OCI-LY7 (cell line): ENCODE measurements at regions not wholly inside any gene's neighbourhood (a gene's known extent, or its start where the extent isn't known, plus 50 kb on each side); places are given as distances from the start of the nearest gene placed in this dataset.
"Not testable (repeated sequence)": the region's sequence is repeated elsewhere in the genome, so short reads cannot be mapped to it uniquely, and the experiment has no call there.

Experiments used
- BruUV-seq: library from RNA; stranded (reverse); fragments of 400-500 nt; replicated peaks from 2 replicates; lab custom pipeline; 2021; lab: Mats Ljungman, UMichigan
- CTCF ChIA-PET: fragments of 300-600 bp; sonication (Branson Sonifier 250); formaldehyde crosslinking; loops from one replicate; lab custom pipeline; 2022; ENCODE audit warnings: antibody characterized with exemption; ENCODE audit not compliant: unreplicated experiment; lab: Charles Lee
- POLR2A ChIA-PET: fragments of 300-600 bp; sonication (Branson Sonifier 250); formaldehyde crosslinking; loops from one replicate; lab custom pipeline; 2022; ENCODE audit warnings: antibody characterized with exemption; lab: Charles Lee
- DNase-seq: peaks from one replicate; pipeline ENCODE4 v3.0.0-alpha.2; 2015; ENCODE audit warnings: low spot score
- H2AFZ ChIP-seq: fragments of 200-600 bp; sonication (generic), shearing (Covaris generic); 2 replicates; pipeline ENCODE4 v1.6.1; 2014; ENCODE audit warnings: mild to moderate bottlenecking, antibody characterized with exemption, low read length, moderate library complexity
- H3K27ac ChIP-seq: fragments of 200-600 bp; sonication (generic); 2 replicates; pipeline ENCODE4 v1.5.1; 2014; ENCODE audit warnings: mixed run types, low read depth, mild to moderate bottlenecking, moderate library complexity, low read length, inconsistent platforms; ENCODE audit not compliant: poor library complexity, severe bottlenecking
- H3K36me3 ChIP-seq: fragments of 200-600 bp; sonication (generic); 2 replicates; pipeline ENCODE4 v1.6.1; 2014; ENCODE audit warnings: mild to moderate bottlenecking, antibody characterized with exemption, low read length, moderate library complexity, mixed read lengths; ENCODE audit not compliant: insufficient read depth
- H3K4me1 ChIP-seq: fragments of 200-600 bp; sonication (generic); 2 replicates; pipeline ENCODE4 v1.5.1; 2014; ENCODE audit warnings: mild to moderate bottlenecking, low read length; ENCODE audit not compliant: insufficient read depth, poor library complexity, severe bottlenecking
- H3K4me2 ChIP-seq: fragments of 200-600 bp; sonication (generic); 2 replicates; pipeline ENCODE4 v1.6.1; 2014; ENCODE audit warnings: mild to moderate bottlenecking, low read length
- H3K4me3 ChIP-seq: fragments of 200-600 bp; sonication (generic); 2 replicates; pipeline ENCODE4 v1.5.1; 2014; ENCODE audit warnings: mild to moderate bottlenecking, low read depth, low read length; ENCODE audit not compliant: poor library complexity, severe bottlenecking
- H3K79me2 ChIP-seq: fragments of 200-600 bp; sonication (generic); 2 replicates; pipeline ENCODE4 v1.6.1; 2016; ENCODE audit warnings: low read depth, mild to moderate bottlenecking, low read length, moderate library complexity, mixed read lengths; ENCODE audit not compliant: insufficient read depth
- H3K9me2 ChIP-seq: fragments of 200-600 bp; sonication (generic); 2 replicates; pipeline ENCODE4 v1.6.1; 2016; ENCODE audit warnings: mild to moderate bottlenecking, low read length, mixed read lengths; ENCODE audit not compliant: insufficient read depth
- H3K9me3 ChIP-seq: fragments of 200-600 bp; sonication (generic); 2 replicates; pipeline ENCODE4 v1.6.1; 2014; ENCODE audit warnings: mild to moderate bottlenecking, mixed run types, low read length, mixed read lengths
- H4K20me1 ChIP-seq: fragments of 200-600 bp; sonication (generic); 2 replicates; pipeline ENCODE4 v1.6.1; 2014; ENCODE audit warnings: mild to moderate bottlenecking, antibody characterized with exemption, low read length, moderate library complexity, mixed read lengths; ENCODE audit not compliant: insufficient read depth
- EZH2phosphoT487 ChIP-seq: fragments of 200-600 bp; sonication (generic); IDR thresholded peaks from 2 replicates; pipeline ENCODE4 v1.6.1; 2018; ENCODE audit warnings: low read depth, borderline replicate concordance, mild to moderate bottlenecking, mixed run types, antibody characterized with exemption, low read length, moderate library complexity, mixed read lengths
- intact Hi-C: fragments of 100-400 bp; cut with micrococcal nuclease; formaldehyde crosslinking; loops from one replicate; pipeline ENCODE4 v1.10.0; 2022; ENCODE audit not compliant: unreplicated experiment
- TF ChIP-seq, protein P1 (sequence below): fragments of 200-600 bp; sonication (generic); conservative IDR thresholded peaks from 2 replicates; pipeline ENCODE4 v1.5.1; 2014; ENCODE audit warnings: mild to moderate bottlenecking, antibody characterized with exemption, low read length, moderate library complexity, mixed read lengths

DNA sequence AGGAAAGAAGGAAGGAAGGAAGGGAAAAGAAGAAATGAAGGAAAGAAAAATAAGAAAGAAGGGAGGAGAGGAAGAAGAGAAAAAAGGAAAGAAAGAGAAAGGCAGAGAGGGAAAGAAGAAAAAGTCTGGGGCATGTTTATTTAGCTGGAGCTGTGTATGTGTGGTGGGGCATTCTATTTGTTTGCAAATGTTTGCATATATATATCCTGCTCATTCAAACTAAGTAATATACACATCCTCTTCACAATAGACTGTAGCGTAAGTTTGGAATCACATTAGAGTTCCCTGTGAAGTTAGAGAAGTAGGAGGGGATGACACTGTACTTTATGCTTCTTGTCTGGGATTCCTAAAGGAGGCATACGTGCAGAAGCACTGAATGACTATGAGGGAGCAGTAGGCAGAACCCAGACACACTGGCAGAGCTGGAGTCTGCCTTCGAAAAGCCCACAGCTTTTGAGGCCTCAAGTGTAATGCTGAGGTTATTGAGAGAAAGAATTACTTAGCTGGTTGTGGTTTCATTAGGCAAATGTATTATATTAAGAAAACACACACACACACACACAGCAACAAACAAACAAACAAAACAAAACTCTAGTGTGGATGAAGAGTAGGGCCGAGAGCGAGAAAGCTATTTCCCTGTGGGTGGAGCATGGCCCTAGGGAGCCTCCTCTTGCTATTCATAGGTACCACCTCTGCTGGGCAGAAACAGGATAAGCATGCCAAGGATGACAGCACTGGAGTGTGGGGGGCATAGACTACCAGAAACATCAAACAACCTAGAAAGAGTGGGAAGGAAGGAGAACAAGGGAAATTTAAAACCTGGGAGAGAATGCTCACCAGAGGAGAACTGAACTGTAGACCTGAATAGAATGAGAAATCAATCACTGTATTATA, 905.1 kb upstream of the NXPH2 start:
- Histone ChIP-seq H4K20me1 (no peaks in the 10 kb centered on the region), H3K36me3 (no peaks in the 10 kb centered on the region), H3K9me2 (no peaks in the 10 kb centered on the region), H3K4me3 (no peak overlapping the region), H3K9me3 (no peaks in the 10 kb centered on the region), H3K27ac (no peak overlapping the region), H2AFZ (no peak overlapping the region), H3K4me2 (no peak overlapping the region), H3K4me1 (no peaks in the 10 kb centered on the region), H3K79me2 (no peaks in the 10 kb centered on the region)
- no TSS peak for BruUV-seq
- CTCF ChIA-PET = no interaction called here
- DNase-seq = no peak
- intact Hi-C loops = no loop called here
- POLR2A ChIA-PET = no interaction called here
- no peak for TF ChIP-seq EZH2phosphoT487
- TF ChIP-seq, protein P1, sequence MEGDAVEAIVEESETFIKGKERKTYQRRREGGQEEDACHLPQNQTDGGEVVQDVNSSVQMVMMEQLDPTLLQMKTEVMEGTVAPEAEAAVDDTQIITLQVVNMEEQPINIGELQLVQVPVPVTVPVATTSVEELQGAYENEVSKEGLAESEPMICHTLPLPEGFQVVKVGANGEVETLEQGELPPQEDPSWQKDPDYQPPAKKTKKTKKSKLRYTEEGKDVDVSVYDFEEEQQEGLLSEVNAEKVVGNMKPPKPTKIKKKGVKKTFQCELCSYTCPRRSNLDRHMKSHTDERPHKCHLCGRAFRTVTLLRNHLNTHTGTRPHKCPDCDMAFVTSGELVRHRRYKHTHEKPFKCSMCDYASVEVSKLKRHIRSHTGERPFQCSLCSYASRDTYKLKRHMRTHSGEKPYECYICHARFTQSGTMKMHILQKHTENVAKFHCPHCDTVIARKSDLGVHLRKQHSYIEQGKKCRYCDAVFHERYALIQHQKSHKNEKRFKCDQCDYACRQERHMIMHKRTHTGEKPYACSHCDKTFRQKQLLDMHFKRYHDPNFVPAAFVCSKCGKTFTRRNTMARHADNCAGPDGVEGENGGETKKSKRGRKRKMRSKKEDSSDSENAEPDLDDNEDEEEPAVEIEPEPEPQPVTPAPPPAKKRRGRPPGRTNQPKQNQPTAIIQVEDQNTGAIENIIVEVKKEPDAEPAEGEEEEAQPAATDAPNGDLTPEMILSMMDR = no peak

DNA sequence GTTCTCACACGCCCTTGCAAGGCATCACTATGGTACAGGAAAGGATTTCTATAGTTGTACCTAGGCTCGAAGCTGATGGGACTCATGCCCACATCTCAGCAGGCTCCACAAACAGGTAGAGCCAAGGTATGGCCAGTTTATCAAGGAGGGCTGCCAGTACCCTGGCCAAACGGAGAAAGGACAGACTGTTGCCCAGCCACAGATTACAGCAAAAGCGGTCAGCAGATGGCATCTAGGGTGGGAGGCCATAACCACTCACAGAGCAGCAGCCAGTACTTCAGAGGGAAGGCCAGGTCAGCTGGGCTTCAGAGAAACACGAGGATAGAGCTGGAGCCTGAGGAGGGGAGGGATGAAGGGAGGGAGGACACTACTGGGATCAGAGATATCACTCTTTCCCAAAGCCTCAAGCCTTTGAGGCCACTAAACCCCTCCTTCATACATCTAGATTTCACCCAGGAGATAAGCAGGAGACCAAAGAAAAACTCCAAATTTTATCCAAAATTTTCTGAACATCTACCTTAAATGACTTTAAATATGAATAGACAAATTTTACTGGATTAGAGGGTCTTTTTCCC, 904.2 kb upstream of the NXPH2 start:
- no peak for DNase-seq
- Histone ChIP-seq H3K4me3 (no peak overlapping the region), H3K9me3 (no peaks in the 10 kb centered on the region), H3K4me2 (no peak overlapping the region), H3K27ac (no peak overlapping the region), H3K4me1 (no peaks in the 10 kb centered on the region), H3K36me3 (no peaks in the 10 kb centered on the region), H3K9me2 (no peaks in the 10 kb centered on the region), H3K79me2 (no peaks in the 10 kb centered on the region), H4K20me1 (no peaks in the 10 kb centered on the region), H2AFZ (no peak overlapping the region)
- intact Hi-C loops = no loop called here
- TF ChIP-seq, protein P1 = no peak
- TF ChIP-seq EZH2phosphoT487 = no peak
- no TSS peak for BruUV-seq
- ChIA-PET CTCF (no interaction called here), POLR2A (interaction anchor here (0.5 to 0.6 kb wide), 2 partner anchors 861 to 1069 kb away, joined by 3 read pairs; no protein-coding TSS in a partner anchor)

DNA sequence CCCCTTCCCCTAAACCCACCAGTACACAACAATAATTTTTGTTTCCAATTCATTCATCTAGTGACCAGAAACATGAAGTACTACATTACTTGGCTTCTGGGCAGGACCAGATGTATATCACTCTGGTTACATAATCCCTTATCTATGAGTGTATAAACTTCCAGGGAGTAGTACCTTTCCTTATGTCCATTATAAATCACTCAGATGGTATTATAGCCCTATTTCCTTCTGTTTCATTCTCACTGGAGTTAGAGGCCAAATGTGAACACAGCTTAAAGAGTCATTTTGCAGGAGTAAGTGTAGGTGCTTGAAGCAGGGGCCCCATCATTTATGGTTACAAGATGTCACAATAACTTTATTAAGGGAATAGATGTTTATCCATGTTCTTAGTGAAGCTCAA, 894.4 kb upstream of the NXPH2 start:
- Histone ChIP-seq H3K4me1 (no peaks in the 10 kb centered on the region), H3K9me3 (no peaks in the 10 kb centered on the region), H3K4me2 (no peak overlapping the region), H3K27ac (no peak overlapping the region), H3K79me2 (no peaks in the 10 kb centered on the region), H3K36me3 (no peaks in the 10 kb centered on the region), H3K4me3 (no peak overlapping the region), H2AFZ (no peak overlapping the region), H4K20me1 (no peaks in the 10 kb centered on the region), H3K9me2 (no peaks in the 10 kb centered on the region)
- POLR2A ChIA-PET = no interaction called here
- intact Hi-C loops = no loop called here
- DNase-seq = no peak
- BruUV-seq = no TSS peak
- no peak for TF ChIP-seq EZH2phosphoT487
- TF ChIP-seq, protein P1 = no peak
- CTCF ChIA-PET = no interaction called here

DNA sequence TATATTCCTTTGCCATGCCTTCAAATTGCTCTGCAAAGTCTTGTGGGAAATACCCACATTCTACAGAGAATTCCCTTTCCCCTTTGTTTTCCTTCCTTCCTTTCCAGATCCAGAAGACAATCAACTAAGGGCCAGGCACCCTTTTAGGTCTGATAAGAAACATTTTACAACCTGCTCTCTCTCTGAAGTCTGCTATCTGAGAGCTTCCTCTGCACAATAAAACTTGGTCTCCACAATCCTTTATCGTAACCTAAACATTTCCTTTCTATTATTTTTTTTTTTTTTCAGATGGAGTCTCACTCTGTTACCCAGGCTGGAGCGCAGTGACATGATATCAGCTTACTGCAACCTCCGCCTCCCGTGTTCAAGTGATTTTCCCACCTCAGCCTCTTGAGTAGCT, 893.3 kb upstream of the NXPH2 start:
- H3K27ac ChIP-seq, POLR2A ChIA-PET, H3K9me3 ChIP-seq, H3K4me3 ChIP-seq, H3K79me2 ChIP-seq, H4K20me1 ChIP-seq, intact Hi-C loops, H2AFZ ChIP-seq, H3K9me2 ChIP-seq, H3K4me2 ChIP-seq, BruUV-seq, H3K4me1 ChIP-seq, CTCF ChIA-PET, DNase-seq, H3K36me3 ChIP-seq: not testable (repeated sequence)
